K562 (cell line): ENCODE measurements at regions not wholly inside any gene's neighbourhood (a gene's known extent, or its start where the extent isn't known, plus 50 kb on each side); places are given as distances from the start of the nearest gene placed in this dataset.
A peak's percentile ranks its signal among the peaks of the same experiment; 100 is the strongest.

Source experiments
- ATAC-seq: fragments of 200-7000 bp; cut with Tn5 transposase; 3 replicates; pipeline ENCODE4 v1.9.1; 2020; ENCODE audit warnings: moderate library complexity
- BruUV-seq: library from RNA; stranded (reverse); fragments of 400-500 nt; replicated peaks from 2 replicates; lab custom pipeline; 2021; lab: Mats Ljungman, UMichigan
- CTCF ChIA-PET: fragments of 300-600 bp; formaldehyde crosslinking; extraction: SDS; loops from one replicate; lab custom pipeline; 2021; ENCODE audit warnings: low intra/inter-chr PET ratio; lab: Yijun Ruan, JAX
- POLR2A ChIA-PET: fragments of 300-600, 350-650 bp; sonication (Branson Sonifier 250); formaldehyde crosslinking; extraction: SDS; loops from one replicate; lab custom pipeline; 2021; ENCODE audit warnings: antibody characterized with exemption, inconsistent platforms; lab: Yijun Ruan, JAX
- DNase-seq, 4 experiments: peaks; one replicate each; pipeline versions ENCODE4 v3.0.0 to v3.0.0-alpha.2; 2011 to 2018; ENCODE audit warnings: low spot score in 3 of 4, mixed read lengths in 3 of 4; ENCODE audit errors: extremely low read depth in 1 of 4
- FAIRE-seq: peaks from 2 replicates; lab custom pipeline; 2011; peaks lifted over from hg19 to GRCh38; lab: Jason Lieb, UNC
- H2AFZ ChIP-seq: 2 replicates; pipeline ENCODE4 v1.6.0; 2011; ENCODE audit warnings: low read depth, low read length, control low read depth, inconsistent platforms
- H3K27ac ChIP-seq: fragments of 200-600 bp; 3 replicates; pipeline ENCODE4 v1.8.0; 2011; ENCODE audit warnings: low read depth, mild to moderate bottlenecking, control low read depth, inconsistent platforms, low read length, moderate library complexity, mixed read lengths; ENCODE audit errors: extremely low read depth
- H3K27me3 ChIP-seq, 2 experiments: fragments of 300-600 bp in 1 of 2; 2 replicates in 1 of 2; 3 replicates in 1 of 2; pipeline versions ENCODE4 v1.6.0 to v1.8.0; 2011; ENCODE audit warnings: inconsistent platforms in 2 of 2, low read length in 2 of 2, mild to moderate bottlenecking in 1 of 2, mixed read lengths in 1 of 2, moderate library complexity in 1 of 2; ENCODE audit not compliant: control insufficient read depth in 2 of 2, insufficient read depth in 2 of 2
- H3K36me3 ChIP-seq: fragments of 300-600 bp; 3 replicates; pipeline ENCODE4 v1.8.0; 2011; ENCODE audit warnings: mild to moderate bottlenecking, low read length, inconsistent platforms; ENCODE audit not compliant: control insufficient read depth, insufficient read depth
- H3K4me1 ChIP-seq, 2 experiments: fragments of 200-600 bp in 1 of 2; replicated peaks in 1 of 2; 2 replicates in 1 of 2; 3 replicates in 1 of 2; pipeline versions ENCODE4 v1.5.1 to v1.8.0; 2011; ENCODE audit warnings: inconsistent platforms in 2 of 2, low read length in 2 of 2, mild to moderate bottlenecking in 1 of 2, mixed read lengths in 1 of 2, moderate library complexity in 1 of 2; ENCODE audit not compliant: control insufficient read depth in 2 of 2, insufficient read depth in 2 of 2
- H3K4me2 ChIP-seq: 2 replicates; pipeline ENCODE4 v1.6.1; 2011; ENCODE audit warnings: low read length, control low read depth, inconsistent platforms, mixed read lengths; ENCODE audit not compliant: insufficient read depth
- H3K4me3 ChIP-seq: fragments of 200-600 bp; sonication (generic), shearing (Covaris generic); 2 replicates; pipeline ENCODE4 v1.5.1; 2016; ENCODE audit warnings: control low read depth, inconsistent platforms
- H3K79me2 ChIP-seq: fragments of 200-600 bp; 3 replicates; pipeline ENCODE4 v1.8.0; 2011; ENCODE audit warnings: low read length, inconsistent platforms; ENCODE audit not compliant: control insufficient read depth, insufficient read depth
- H3K9ac ChIP-seq, 2 experiments: 2 replicates each; pipeline versions ENCODE4 v1.6.0 to v1.6.1; 2011; ENCODE audit warnings: low read depth in 2 of 2, low read length in 2 of 2, control low read depth in 1 of 2, inconsistent platforms in 1 of 2, mild to moderate bottlenecking in 1 of 2, mixed read lengths in 1 of 2; ENCODE audit not compliant: insufficient read depth in 1 of 2
- H3K9me1 ChIP-seq: one replicate; pipeline ENCODE4 v1.6.0; 2011; ENCODE audit warnings: inconsistent platforms, mild to moderate bottlenecking, low read length, moderate library complexity; ENCODE audit not compliant: control insufficient read depth, insufficient read depth
- H3K9me3 ChIP-seq: replicated peaks from 2 replicates; pipeline ENCODE4 v1.5.1; 2011; ENCODE audit warnings: low read depth, low read length, inconsistent platforms; ENCODE audit not compliant: control insufficient read depth, insufficient read depth
- H4K20me1 ChIP-seq: replicated peaks from 2 replicates; pipeline ENCODE4 v1.6.1; 2011; ENCODE audit warnings: low read length, inconsistent platforms, mixed read lengths; ENCODE audit not compliant: control insufficient read depth, insufficient read depth
- MEIS2 ChIP-seq: fragments of 450-650 bp; IDR thresholded peaks from 2 replicates; pipeline ENCODE4 v1.6.1; 2014; ENCODE audit warnings: mild to moderate bottlenecking; ENCODE audit not compliant: partially characterized antibody
- PTBP1 ChIP-seq: fragments of 200-400 bp; formaldehyde crosslinking; IDR thresholded peaks from 2 replicates; pipeline ENCODE4 v1.6.1; 2017; ENCODE audit warnings: low read depth, low read length
- SMARCA5 ChIP-seq: fragments of 450-650 bp; IDR thresholded peaks from 2 replicates; pipeline ENCODE4 v1.6.1; 2016
- TEAD4 ChIP-seq, 2 experiments: sonication (generic) in 1 of 2; formaldehyde crosslinking in 1 of 2; IDR thresholded peaks; 2 replicates each; pipeline versions ENCODE4 v1.6.1 to v1.8.0; 2012 to 2022; ENCODE audit warnings: borderline replicate concordance in 1 of 2, inconsistent platforms in 1 of 2, low read length in 1 of 2, mild to moderate bottlenecking in 1 of 2, missing genetic modification reagents in 1 of 2
- THRAP3 ChIP-seq: fragments of 450-650 bp; IDR thresholded peaks from 2 replicates; pipeline ENCODE4 v1.6.1; 2016; ENCODE audit warnings: mild to moderate bottlenecking, inconsistent platforms, borderline replicate concordance
- ZNF143 ChIP-seq: sonication (generic); formaldehyde crosslinking; IDR thresholded peaks from 2 replicates; pipeline ENCODE4 v1.9.0; 2022; ENCODE audit warnings: mild to moderate bottlenecking, missing genetic modification reagents
- ZNF444 ChIP-seq: fragments of 250-450 bp; sonication (Bioruptor Pico); IDR thresholded peaks from 2 replicates; pipeline ENCODE4 v1.4.0; 2020; ENCODE audit warnings: mild to moderate bottlenecking, moderate library complexity
- WGBS: fragments of 100-300 bp; shearing (Covaris generic); methylation state at CpG from one replicate; pipeline ENCODE4 v1.1.6; 2016; ENCODE audit warnings: low coverage, mixed read lengths; ENCODE audit not compliant: insufficient coverage; ENCODE audit errors: missing lambda C conversion rate; 5-methylcytosine and 5-hydroxymethylcytosine counted together
- in situ Hi-C: fragments of 300-500 bp; cut with MboI; formaldehyde crosslinking; loops from 4 replicates; pipeline ENCODE4 v1.15.0; 2018; ENCODE audit warnings: inconsistent platforms, mixed read lengths
- intact Hi-C: fragments of 100-400 bp; cut with micrococcal nuclease; formaldehyde crosslinking; loops from 2 replicates; pipeline ENCODE4 v1.14.2; 2022
- TF ChIP-seq, protein P1 (sequence below): fragments of 450-650 bp; IDR thresholded peaks from 2 replicates; pipeline ENCODE4 v1.6.1; 2016; ENCODE audit warnings: missing biosample characterization, missing genetic modification characterization
- TF ChIP-seq, protein P2 (sequence below), 2 experiments: fragments of 450-650 bp; formaldehyde crosslinking in 1 of 2; IDR thresholded peaks; 2 replicates each; pipeline versions ENCODE4 v1.4.0 to v1.6.1; 2014 to 2020; ENCODE audit warnings: mild to moderate bottlenecking in 2 of 2, borderline replicate concordance in 1 of 2, low read depth in 1 of 2

DNA sequence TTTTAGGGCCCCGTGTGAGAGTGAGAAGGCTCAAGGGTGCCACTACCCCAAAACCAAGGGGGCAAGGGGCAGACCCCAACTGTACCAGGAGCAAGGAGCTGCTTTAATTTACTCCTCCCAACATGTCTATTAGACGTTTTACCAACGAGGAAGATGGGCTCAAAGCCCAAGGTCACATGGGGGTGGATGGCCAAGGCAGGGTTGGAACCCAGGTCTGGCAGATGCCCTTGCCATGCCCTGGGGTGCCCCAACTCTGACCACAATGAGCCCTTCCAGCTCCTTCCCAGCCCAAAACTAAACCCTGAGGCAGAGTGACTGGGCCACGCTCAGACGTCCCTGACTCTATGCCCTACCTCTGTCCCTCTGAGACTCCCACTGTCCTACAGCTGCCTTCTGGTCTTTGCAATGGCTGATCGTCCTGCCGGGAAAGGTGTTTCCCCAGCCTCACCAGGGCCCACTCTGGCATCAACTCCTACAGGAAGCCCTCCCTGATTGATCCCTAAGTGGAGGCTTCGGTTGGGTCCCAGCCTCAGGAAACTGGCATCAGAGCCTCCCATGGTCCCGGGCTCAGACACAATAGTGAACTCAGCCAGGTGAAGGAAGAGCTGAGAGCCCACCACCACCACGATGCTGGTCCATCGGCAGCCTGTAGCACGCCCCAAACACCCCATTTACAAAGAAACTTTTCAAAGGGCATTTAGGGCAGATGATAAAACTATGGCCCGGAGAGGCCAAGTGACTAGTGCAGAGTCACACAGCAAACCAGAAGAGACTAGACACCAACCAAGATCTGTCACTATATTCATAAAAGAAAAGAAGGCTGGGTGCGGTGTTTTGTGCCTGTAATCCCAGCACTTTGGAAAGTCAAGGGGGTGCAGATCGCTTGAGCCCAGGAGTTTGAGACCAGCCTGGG, 60.2 kb upstream of the MYL10 start (continued):
- TF ChIP-seq, protein P1, sequence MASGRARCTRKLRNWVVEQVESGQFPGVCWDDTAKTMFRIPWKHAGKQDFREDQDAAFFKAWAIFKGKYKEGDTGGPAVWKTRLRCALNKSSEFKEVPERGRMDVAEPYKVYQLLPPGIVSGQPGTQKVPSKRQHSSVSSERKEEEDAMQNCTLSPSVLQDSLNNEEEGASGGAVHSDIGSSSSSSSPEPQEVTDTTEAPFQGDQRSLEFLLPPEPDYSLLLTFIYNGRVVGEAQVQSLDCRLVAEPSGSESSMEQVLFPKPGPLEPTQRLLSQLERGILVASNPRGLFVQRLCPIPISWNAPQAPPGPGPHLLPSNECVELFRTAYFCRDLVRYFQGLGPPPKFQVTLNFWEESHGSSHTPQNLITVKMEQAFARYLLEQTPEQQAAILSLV (tag): no peak
- TF ChIP-seq SMARCA5: peak; percentile 90
- TF ChIP-seq PTBP1: peak; percentile 80; the same call in 1 of the 2 replicates
- no peak for TF ChIP-seq ZNF444 (CRISPR knock-in tag)
- TF ChIP-seq TEAD4 (IDR thresholded peaks at IDR 0.05; ENCODE audit: low read length): no peak
- no peak for TF ChIP-seq TEAD4 (CRISPR knock-in tag; IDR thresholded peaks at IDR 0.05; ENCODE audit: borderline replicate concordance)
- TF ChIP-seq THRAP3: no peak
- no peak for TF ChIP-seq ZNF143 (CRISPR knock-in tag)

DNA sequence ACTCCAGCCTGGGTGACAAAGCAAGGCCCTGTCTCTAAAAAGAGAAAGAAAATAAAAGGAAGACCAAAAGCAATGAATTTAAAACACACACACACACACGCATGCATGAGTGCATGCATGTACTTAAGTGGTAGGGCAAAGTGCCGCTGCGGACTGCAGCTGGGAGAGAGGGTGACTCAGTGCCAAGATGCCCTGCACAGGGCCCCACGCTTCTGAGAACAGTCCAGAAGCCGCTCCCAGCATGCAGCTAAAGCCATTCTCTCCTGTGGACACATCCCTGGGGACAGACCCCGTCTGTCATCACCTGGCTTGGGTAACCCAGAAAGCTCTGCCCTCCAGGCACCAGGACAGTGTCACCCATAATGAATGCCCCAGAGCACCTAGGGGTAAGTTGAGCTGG, 61.0 kb upstream of the MYL10 start:
- no peaks in the 10 kb centered on the region for H3K79me2 ChIP-seq
- BruUV-seq: no TSS peak
- in situ Hi-C loops (loop anchor here (10.0 kb wide), 1 partner anchor 545 kb away; no protein-coding TSS in a partner anchor), intact Hi-C loops (no loop called here)
- no peaks in the 10 kb centered on the region for H3K9me1 ChIP-seq
- TF ChIP-seq, protein P2, sequence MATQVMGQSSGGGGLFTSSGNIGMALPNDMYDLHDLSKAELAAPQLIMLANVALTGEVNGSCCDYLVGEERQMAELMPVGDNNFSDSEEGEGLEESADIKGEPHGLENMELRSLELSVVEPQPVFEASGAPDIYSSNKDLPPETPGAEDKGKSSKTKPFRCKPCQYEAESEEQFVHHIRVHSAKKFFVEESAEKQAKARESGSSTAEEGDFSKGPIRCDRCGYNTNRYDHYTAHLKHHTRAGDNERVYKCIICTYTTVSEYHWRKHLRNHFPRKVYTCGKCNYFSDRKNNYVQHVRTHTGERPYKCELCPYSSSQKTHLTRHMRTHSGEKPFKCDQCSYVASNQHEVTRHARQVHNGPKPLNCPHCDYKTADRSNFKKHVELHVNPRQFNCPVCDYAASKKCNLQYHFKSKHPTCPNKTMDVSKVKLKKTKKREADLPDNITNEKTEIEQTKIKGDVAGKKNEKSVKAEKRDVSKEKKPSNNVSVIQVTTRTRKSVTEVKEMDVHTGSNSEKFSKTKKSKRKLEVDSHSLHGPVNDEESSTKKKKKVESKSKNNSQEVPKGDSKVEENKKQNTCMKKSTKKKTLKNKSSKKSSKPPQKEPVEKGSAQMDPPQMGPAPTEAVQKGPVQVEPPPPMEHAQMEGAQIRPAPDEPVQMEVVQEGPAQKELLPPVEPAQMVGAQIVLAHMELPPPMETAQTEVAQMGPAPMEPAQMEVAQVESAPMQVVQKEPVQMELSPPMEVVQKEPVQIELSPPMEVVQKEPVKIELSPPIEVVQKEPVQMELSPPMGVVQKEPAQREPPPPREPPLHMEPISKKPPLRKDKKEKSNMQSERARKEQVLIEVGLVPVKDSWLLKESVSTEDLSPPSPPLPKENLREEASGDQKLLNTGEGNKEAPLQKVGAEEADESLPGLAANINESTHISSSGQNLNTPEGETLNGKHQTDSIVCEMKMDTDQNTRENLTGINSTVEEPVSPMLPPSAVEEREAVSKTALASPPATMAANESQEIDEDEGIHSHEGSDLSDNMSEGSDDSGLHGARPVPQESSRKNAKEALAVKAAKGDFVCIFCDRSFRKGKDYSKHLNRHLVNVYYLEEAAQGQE (IDR thresholded peaks at IDR 0.05; ENCODE audit: borderline replicate concordance): no peak
- TF ChIP-seq, protein P2 (CRISPR knock-in tag; IDR thresholded peaks at IDR 0.05; ENCODE audit: low read depth): no peak
- TF ChIP-seq MEIS2: peak; percentile 24
- H3K4me1 ChIP-seq: peaks cover 5 to 8% of the 10 kb centered on the region in 2 experiments; a peak in 3 of 5 replicates
- peaks cover 2 to 3% of the 10 kb centered on the region in 2 experiments; a peak in 1 of 5 replicates for H3K27me3 ChIP-seq
- ChIA-PET POLR2A (no interaction called here), CTCF (interaction anchor here (0.6 to 3.5 kb wide), 3 partner anchors 124 to 546 kb away, joined by 3 to 39 read pairs (median 14); no protein-coding TSS in a partner anchor)
- no peak overlapping the region for H2AFZ ChIP-seq
- no peak for FAIRE-seq
- H3K27ac ChIP-seq: no peak overlapping the region
- no peaks in the 10 kb centered on the region for H3K36me3 ChIP-seq
- no peaks in the 10 kb centered on the region for H3K9me3 ChIP-seq
- no peak for ATAC-seq
- H3K4me2 ChIP-seq: no peak overlapping the region
- H3K4me3 ChIP-seq: no peak overlapping the region
- DNase-seq: no peak
- 50% methylated on average over 6 of the region's 6 CpGs for WGBS
- no peak overlapping the region for H3K9ac ChIP-seq
- no peaks in the 10 kb centered on the region for H4K20me1 ChIP-seq
